Caco-2 (cell line): ENCODE measurements at regions not wholly inside any gene's neighbourhood (a gene's known extent, or its start where the extent isn't known, plus 50 kb on each side); places are given as distances from the start of the nearest gene placed in this dataset.
"Not testable (repeated sequence)": the region's sequence is repeated elsewhere in the genome, so short reads cannot be mapped to it uniquely, and the experiment has no call there.

Experiments used
- BruUV-seq: library from RNA; stranded (reverse); fragments of 400-500 nt; replicated peaks from 2 replicates; lab custom pipeline; 2021; lab: Mats Ljungman, UMichigan
- CTCF ChIA-PET: fragments of 300-600 bp; sonication (Branson Sonifier 250); formaldehyde crosslinking; loops from one replicate; lab custom pipeline; 2022; ENCODE audit warnings: antibody characterized with exemption; lab: Charles Lee
- POLR2A ChIA-PET: fragments of 300-600 bp; sonication (Branson Sonifier 250); formaldehyde crosslinking; loops from one replicate; lab custom pipeline; 2022; ENCODE audit warnings: antibody characterized with exemption; lab: Charles Lee
- DNase-seq, 2 experiments: peaks; one replicate each; pipeline versions ENCODE4 v3.0.0 to v3.0.0-alpha.2; 2020 to 2022
- H3K27me3 ChIP-seq: replicated peaks from 2 replicates; pipeline ENCODE4 v1.6.0; 2011; ENCODE audit warnings: low read length; ENCODE audit not compliant: control insufficient read depth, insufficient read depth
- H3K36me3 ChIP-seq: 2 replicates; pipeline ENCODE4 v1.5.1; 2011; ENCODE audit warnings: low read length; ENCODE audit not compliant: control insufficient read depth, insufficient read depth
- H3K4me1 ChIP-seq: fragments of 250-450 bp; sonication (Bioruptor Pico); 2 replicates; pipeline ENCODE4 v1.5.1; 2020; ENCODE audit warnings: mild to moderate bottlenecking
- H3K4me3 ChIP-seq: 2 replicates; pipeline ENCODE4 v1.5.1; 2011; ENCODE audit warnings: low read depth, mild to moderate bottlenecking, control low read depth, low read length
- H3K9me3 ChIP-seq: fragments of 250-450 bp; sonication (Bioruptor Pico); 2 replicates; pipeline ENCODE4 v1.5.1; 2020; ENCODE audit warnings: mild to moderate bottlenecking, moderate library complexity
- H3K27ac Mint-ChIP-seq: one replicate; pipeline ENCODE4 v1.8.0; 2022; ENCODE audit warnings: mixed read lengths; ENCODE audit not compliant: unreplicated experiment
- H3K27me3 Mint-ChIP-seq: one replicate; pipeline ENCODE4 v1.8.0; 2022; ENCODE audit warnings: mixed read lengths; ENCODE audit not compliant: insufficient read depth, unreplicated experiment
- H3K36me3 Mint-ChIP-seq: one replicate; pipeline ENCODE4 v1.8.0; 2022; ENCODE audit warnings: mild to moderate bottlenecking, mixed read lengths; ENCODE audit not compliant: insufficient read depth, unreplicated experiment
- H3K4me1 Mint-ChIP-seq: one replicate; pipeline ENCODE4 v1.8.0; 2022; ENCODE audit warnings: low read depth, mixed read lengths; ENCODE audit not compliant: unreplicated experiment
- H3K4me3 Mint-ChIP-seq: one replicate; pipeline ENCODE4 v1.8.0; 2022; ENCODE audit warnings: mild to moderate bottlenecking, moderate library complexity, mixed read lengths; ENCODE audit not compliant: unreplicated experiment
- H3K9me3 Mint-ChIP-seq: one replicate; pipeline ENCODE4 v1.8.0; 2022; ENCODE audit warnings: mixed read lengths; ENCODE audit not compliant: unreplicated experiment
- intact Hi-C: fragments of 100-400 bp; cut with micrococcal nuclease; formaldehyde crosslinking; loops from one replicate; pipeline ENCODE4 v1.10.0; 2022; ENCODE audit not compliant: unreplicated experiment
- TF ChIP-seq, protein P1 (sequence below), 2 experiments: fragments of 200-600 bp in 1 of 2; IDR thresholded peaks; 1 replicate in 1 of 2; 2 replicates in 1 of 2; pipeline versions ENCODE4 v1.5.1 to v1.8.0; 2011 to 2022; ENCODE audit warnings: antibody characterized with exemption in 1 of 2, control low read depth in 1 of 2, inconsistent platforms in 1 of 2, low read depth in 1 of 2, low read length in 1 of 2, mild to moderate bottlenecking in 1 of 2, moderate library complexity in 1 of 2; ENCODE audit not compliant: insufficient read depth in 1 of 2, severe bottlenecking in 1 of 2, unreplicated experiment in 1 of 2

DNA sequence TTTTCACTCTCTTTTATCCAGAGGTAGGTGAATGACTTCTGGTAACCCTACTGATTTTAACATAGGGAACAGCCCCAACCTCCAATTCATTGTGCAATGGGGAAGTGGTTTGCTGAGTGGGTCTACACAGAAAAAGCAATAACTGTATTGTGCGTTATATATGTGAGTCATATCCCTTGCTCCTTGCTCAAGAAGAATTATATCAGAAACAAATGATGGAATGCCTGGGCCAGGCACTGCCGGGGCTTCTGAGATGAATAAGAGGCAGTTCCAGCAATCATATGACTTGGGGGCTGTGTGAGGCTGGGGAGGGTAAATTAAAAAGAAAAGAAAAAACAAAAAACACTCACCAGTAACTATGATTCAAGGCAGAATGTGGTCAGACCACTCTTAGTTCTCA lies 79.2 kb upstream of the ABCA1 start:
- Histone ChIP-seq H3K4me3 (no peak overlapping the region), H3K9me3 (no peaks in the 10 kb centered on the region), H3K27me3 (no peaks in the 10 kb centered on the region), H3K36me3 (no peaks in the 10 kb centered on the region), H3K4me1 (no peaks in the 10 kb centered on the region)
- ChIA-PET CTCF (no interaction called here), POLR2A (no interaction called here)
- Mint-ChIP-seq H3K4me3 (no peak overlapping the region), H3K4me1 (no peaks in the 10 kb centered on the region), H3K27ac (no peak overlapping the region), H3K9me3 (no peaks in the 10 kb centered on the region), H3K27me3 (no peaks in the 10 kb centered on the region), H3K36me3 (no peaks in the 10 kb centered on the region)
- TF ChIP-seq, protein P1, sequence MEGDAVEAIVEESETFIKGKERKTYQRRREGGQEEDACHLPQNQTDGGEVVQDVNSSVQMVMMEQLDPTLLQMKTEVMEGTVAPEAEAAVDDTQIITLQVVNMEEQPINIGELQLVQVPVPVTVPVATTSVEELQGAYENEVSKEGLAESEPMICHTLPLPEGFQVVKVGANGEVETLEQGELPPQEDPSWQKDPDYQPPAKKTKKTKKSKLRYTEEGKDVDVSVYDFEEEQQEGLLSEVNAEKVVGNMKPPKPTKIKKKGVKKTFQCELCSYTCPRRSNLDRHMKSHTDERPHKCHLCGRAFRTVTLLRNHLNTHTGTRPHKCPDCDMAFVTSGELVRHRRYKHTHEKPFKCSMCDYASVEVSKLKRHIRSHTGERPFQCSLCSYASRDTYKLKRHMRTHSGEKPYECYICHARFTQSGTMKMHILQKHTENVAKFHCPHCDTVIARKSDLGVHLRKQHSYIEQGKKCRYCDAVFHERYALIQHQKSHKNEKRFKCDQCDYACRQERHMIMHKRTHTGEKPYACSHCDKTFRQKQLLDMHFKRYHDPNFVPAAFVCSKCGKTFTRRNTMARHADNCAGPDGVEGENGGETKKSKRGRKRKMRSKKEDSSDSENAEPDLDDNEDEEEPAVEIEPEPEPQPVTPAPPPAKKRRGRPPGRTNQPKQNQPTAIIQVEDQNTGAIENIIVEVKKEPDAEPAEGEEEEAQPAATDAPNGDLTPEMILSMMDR (IDR thresholded peaks at IDR 0.05; ENCODE audit: insufficient read depth in 1 of 2, low read depth in 1 of 2, low read length in 1 of 2, severe bottlenecking in 1 of 2, unreplicated experiment in 1 of 2) = no peak
- intact Hi-C loops = no loop called here
- DNase-seq = no peak
- BruUV-seq = no TSS peak

DNA sequence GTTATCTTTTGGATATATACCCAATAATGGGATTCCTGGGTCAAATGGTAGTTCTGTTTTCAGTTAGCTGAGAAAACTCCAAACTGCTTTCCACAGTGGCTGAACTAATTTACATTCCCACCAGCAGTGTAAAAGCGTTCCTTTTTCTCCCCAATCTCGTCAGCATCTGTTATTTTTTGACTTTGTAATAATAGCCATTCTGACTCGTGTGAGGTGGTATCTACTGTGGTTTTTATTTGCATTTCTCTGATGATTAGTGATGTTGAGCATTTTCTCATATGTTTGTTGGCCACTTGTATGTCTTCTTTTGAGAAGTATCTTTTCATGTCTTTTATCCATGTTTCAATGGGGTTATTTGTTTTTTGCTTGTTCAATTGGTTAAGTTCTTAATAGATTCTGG lies 82.1 kb upstream of the ABCA1 start:
- not testable (repeated sequence) for H3K36me3 ChIP-seq, BruUV-seq

DNA sequence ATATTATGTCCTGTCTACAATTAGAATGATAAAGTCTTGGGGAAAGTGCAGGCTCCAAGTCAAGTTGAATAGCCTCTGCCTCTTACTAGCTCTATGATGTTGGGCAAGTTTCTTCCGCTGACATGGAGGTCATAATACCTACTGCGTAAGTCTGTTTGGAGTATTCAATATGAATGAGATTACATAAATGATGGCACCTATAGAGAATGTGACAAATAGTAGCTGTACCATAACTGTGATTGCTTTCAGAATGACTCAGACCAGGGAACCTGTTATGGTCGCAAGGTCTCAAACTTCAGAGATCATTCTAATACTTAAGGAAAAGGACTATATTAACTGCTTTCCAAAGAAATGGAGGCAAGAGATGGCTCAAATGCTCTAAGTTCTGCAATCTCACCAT lies 94.0 kb upstream of the ABCA1 start:
- TF ChIP-seq, protein P1 (IDR thresholded peaks at IDR 0.05; ENCODE audit: insufficient read depth in 1 of 2, low read depth in 1 of 2, low read length in 1 of 2, severe bottlenecking in 1 of 2, unreplicated experiment in 1 of 2) = no peak
- Histone ChIP-seq H3K9me3 (no peaks in the 10 kb centered on the region), H3K36me3 (no peaks in the 10 kb centered on the region), H3K27me3 (no peaks in the 10 kb centered on the region), H3K4me3 (no peak overlapping the region), H3K4me1 (no peaks in the 10 kb centered on the region)
- ChIA-PET POLR2A (no interaction called here), CTCF (no interaction called here)
- Mint-ChIP-seq H3K4me3 (no peak overlapping the region), H3K9me3 (no peaks in the 10 kb centered on the region), H3K27ac (no peak overlapping the region), H3K4me1 (no peaks in the 10 kb centered on the region), H3K36me3 (no peaks in the 10 kb centered on the region), H3K27me3 (no peaks in the 10 kb centered on the region)
- intact Hi-C loops = no loop called here
- DNase-seq = no peak
- BruUV-seq = no TSS peak

More for the DNA sequence above, 82.1 kb upstream of the ABCA1 start:
- H3K4me3 Mint-ChIP-seq, H3K27me3 ChIP-seq, H3K4me3 ChIP-seq, POLR2A ChIA-PET, DNase-seq, H3K4me1 ChIP-seq, H3K27ac Mint-ChIP-seq, H3K9me3 ChIP-seq, CTCF ChIA-PET, H3K27me3 Mint-ChIP-seq, H3K36me3 Mint-ChIP-seq, H3K4me1 Mint-ChIP-seq, intact Hi-C loops, H3K9me3 Mint-ChIP-seq: not testable (repeated sequence)

DNA sequence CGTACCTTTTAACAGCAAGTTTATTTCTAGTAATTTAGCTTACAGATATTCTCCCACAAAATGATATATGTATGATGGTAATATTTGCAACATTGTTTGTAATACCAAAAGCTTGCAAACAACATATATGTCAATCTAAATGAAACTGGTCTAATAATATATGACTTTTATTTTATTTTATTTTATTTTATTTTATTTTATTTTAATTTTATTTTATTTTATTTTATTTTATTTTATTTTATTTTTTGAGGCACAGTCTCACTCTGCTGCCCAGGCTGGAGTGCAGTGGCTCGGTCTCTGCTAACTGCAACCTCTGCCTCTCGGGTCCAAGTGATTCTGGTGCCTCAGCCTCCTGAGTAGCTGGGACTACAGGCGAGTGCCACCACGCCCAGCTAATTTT lies 94.6 kb upstream of the ABCA1 start:
- H3K27me3 Mint-ChIP-seq, H3K9me3 ChIP-seq, H3K4me3 Mint-ChIP-seq, H3K27ac Mint-ChIP-seq, H3K4me3 ChIP-seq, CTCF ChIA-PET, DNase-seq, intact Hi-C loops, H3K4me1 ChIP-seq, H3K4me1 Mint-ChIP-seq, H3K9me3 Mint-ChIP-seq, BruUV-seq, POLR2A ChIA-PET, H3K36me3 Mint-ChIP-seq, H3K27me3 ChIP-seq, H3K36me3 ChIP-seq: not testable (repeated sequence)
